Suprapubic skin (tissue), 4 donors: ENCODE measurements at regions not wholly inside any gene's neighbourhood (a gene's known extent, or its start where the extent isn't known, plus 50 kb on each side); places are given as distances from the start of the nearest gene placed in this dataset.

Experiments
- CTCF ChIP-seq, 2 donors: fragments of 200-600 bp in 1 of 2; fragments of 450-650 bp in 1 of 2; sonication (generic) in 1 of 2; IDR thresholded peaks; one replicate each; pipeline ENCODE4 v1.5.1; 2016 to 2019; ENCODE audit warnings: antibody characterized with exemption in 2 of 2, mild to moderate bottlenecking in 1 of 2, moderate library complexity in 1 of 2
- EP300 ChIP-seq: sonication (generic); formaldehyde crosslinking; IDR thresholded peaks from one replicate; pipeline ENCODE4 v1.6.1; 2017; ENCODE audit warnings: antibody characterized with exemption
- POLR2AphosphoS5 ChIP-seq, 3 donors: sonication (generic); formaldehyde crosslinking; IDR thresholded peaks; one replicate each; pipeline ENCODE4 v1.6.1; 2017; ENCODE audit warnings: antibody characterized with exemption in 3 of 3

- TF ChIP-seq CTCF (IDR thresholded peaks at IDR 0.05) (no peak), EP300 (no peak), POLR2AphosphoS5 (IDR thresholded peaks at IDR 0.05) (no peak)
Observed at GRCh38 chr9:74032421-74032820, 464.7 kb upstream of the RORB start.
